ENCODE measurements at regions not wholly inside any gene's neighbourhood (a gene's known extent, or its start where the extent isn't known, plus 50 kb on each side); places are given as distances from the start of the nearest gene placed in this dataset.

GRCh38 chr4:45692131-45692735 is 431.6 kb downstream of the GABRG1 start (continued):
- TF ChIP-seq FOS (IDR thresholded peaks at IDR 0.05; ENCODE audit: borderline replicate concordance, extremely low read depth, insufficient read length) (no peak), MLLT1 (IDR thresholded peaks at IDR 0.05) (no peak), PAX5 (IDR thresholded peaks at IDR 0.05; ENCODE audit: borderline replicate concordance, low read depth, low read length) (no peak), FOXM1 (IDR thresholded peaks at IDR 0.05; ENCODE audit: low read depth, low read length) (no peak), EP300 (IDR thresholded peaks at IDR 0.05; ENCODE audit: borderline replicate concordance in 1 of 2, control insufficient read depth in 1 of 2, low read depth in 2 of 2, low read length in 2 of 2) (no peak), KDM1A (IDR thresholded peaks at IDR 0.05; ENCODE audit: borderline replicate concordance) (no peak), MYC (IDR thresholded peaks at IDR 0.05; ENCODE audit: insufficient read depth, insufficient read length, insufficient replicate concordance, low read length, severe bottlenecking) (no peak), POLR2AphosphoS5 (IDR thresholded peaks at IDR 0.05; ENCODE audit: low read length) (no peak), ESRRA (IDR thresholded peaks at IDR 0.05; ENCODE audit: low read length) (no peak)

GRCh38 chr4:45688341-45688740 is 435.5 kb downstream of the GABRG1 start:
- Histone ChIP-seq H3K4me1 (ENCODE audit: control insufficient read depth, insufficient read depth, low read length) (no peaks in the 10 kb centered on the region), H3K79me2 (ENCODE audit: control insufficient read depth, insufficient read depth, low read length) (no peaks in the 10 kb centered on the region), H3K9me3 (replicated peaks; ENCODE audit: control insufficient read depth, insufficient read depth, low read length) (no peaks in the 10 kb centered on the region), H3K36me3 (ENCODE audit: control insufficient read depth in 2 of 2, insufficient read depth in 2 of 2, low read length in 1 of 2) (no peaks in the 10 kb centered on the region), H3K4me2 (ENCODE audit: control insufficient read depth, insufficient read depth) (no peak overlapping the region), H3K9ac (ENCODE audit: control insufficient read depth, insufficient read depth, low read length) (no peak overlapping the region), H3K27ac (ENCODE audit: control insufficient read depth, insufficient read depth) (no peak overlapping the region), H2AFZ (ENCODE audit: control insufficient read depth, low read depth, low read length) (no peak overlapping the region), H3K4me3 (no peak overlapping the region), H4K20me1 (ENCODE audit: control insufficient read depth, insufficient read depth) (no peaks in the 10 kb centered on the region), H3K27me3 (replicated peaks in 1 of 2; ENCODE audit: control insufficient read depth in 2 of 2, insufficient read depth in 2 of 2, low read length in 1 of 2) (no peaks in the 10 kb centered on the region)
- ChIA-PET CTCF (no interaction called here), RAD21 (ENCODE audit: unreplicated experiment) (no interaction called here), SMC1A (ENCODE audit: uncharacterized antibody, unreplicated experiment) (no interaction called here), POLR2A (no interaction called here)
- no TSS peak for BruUV-seq (replicated peaks)
- intact Hi-C loops (cut with micrococcal nuclease; ENCODE audit: unreplicated experiment), result no loop called here
- WGBS (ENCODE audit: insufficient coverage, insufficient replicate concordance, low lambda C conversion rate, missing lambda C conversion rate), result 3% methylated on average over 2 of the region's 2 CpGs
- ATAC-seq, result no peak
- in situ Hi-C loops (cut with MboI), result no loop called here
- no peak for FAIRE-seq
- DNase-seq (ENCODE audit: low read depth, low spot score), result no peak
- TF ChIP-seq MEF2B (IDR thresholded peaks at IDR 0.05; ENCODE audit: partially characterized antibody, poor library complexity, severe bottlenecking), result no peak
- TF ChIP-seq HSF1 (IDR thresholded peaks at IDR 0.05; ENCODE audit: low read depth, low read length), result no peak
- TF ChIP-seq RELB (IDR thresholded peaks at IDR 0.05; ENCODE audit: low read depth), result no peak
- no peak for TF ChIP-seq PAX5 (IDR thresholded peaks at IDR 0.05; ENCODE audit: borderline replicate concordance, low read depth, low read length)
- TF ChIP-seq MLLT1 (IDR thresholded peaks at IDR 0.05), result no peak
- no peak for TF ChIP-seq CREB1 (IDR thresholded peaks at IDR 0.05; ENCODE audit: low read depth)
- TF ChIP-seq RAD21 (IDR thresholded peaks at IDR 0.05; ENCODE audit: insufficient read depth, low read depth, low read length), result no peak
- TF ChIP-seq NFIC (IDR thresholded peaks at IDR 0.05; ENCODE audit: low read depth, low read length), result no peak
- TF ChIP-seq SP1 (IDR thresholded peaks at IDR 0.05; ENCODE audit: low read depth, low read length), result no peak
- no peak for TF ChIP-seq KDM1A (IDR thresholded peaks at IDR 0.05; ENCODE audit: borderline replicate concordance)
- no peak for TF ChIP-seq NR2F1 (conservative IDR thresholded peaks at IDR 0.05)

All from GM12878 (cell line).